PC-9 (cell line): ENCODE measurements at regions not wholly inside any gene's neighbourhood (a gene's known extent, or its start where the extent isn't known, plus 50 kb on each side); places are given as distances from the start of the nearest gene placed in this dataset.

ENCODE experiments used
- BruUV-seq: library from RNA; stranded (reverse); fragments of 400-500 nt; replicated peaks from 2 replicates; lab custom pipeline; 2021; lab: Mats Ljungman, UMichigan
- CTCF ChIA-PET: fragments of 300-600 bp; sonication (Branson Sonifier 250); formaldehyde crosslinking; loops from one replicate; lab custom pipeline; 2022; ENCODE audit warnings: antibody characterized with exemption; lab: Charles Lee
- POLR2A ChIA-PET: fragments of 300-600 bp; sonication (Branson Sonifier 250); formaldehyde crosslinking; loops from one replicate; lab custom pipeline; 2022; ENCODE audit warnings: antibody characterized with exemption; ENCODE audit not compliant: unreplicated experiment; lab: Charles Lee
- DNase-seq, 2 experiments: peaks; one replicate each; pipeline versions ENCODE4 v3.0.0 to v3.0.0-alpha.2; 2015 to 2022; ENCODE audit warnings: mixed read lengths in 1 of 2
- H2AFZ ChIP-seq: fragments of 200-600 bp; sonication (generic); 2 replicates; pipeline ENCODE4 v1.8.1; 2017; ENCODE audit warnings: antibody characterized with exemption
- H3F3A ChIP-seq: fragments of 200-600 bp; sonication (generic); 2 replicates; pipeline ENCODE4 v1.8.1; 2017; ENCODE audit warnings: antibody characterized with exemption, mild to moderate bottlenecking, low read depth; ENCODE audit not compliant: insufficient read depth
- H3K27ac ChIP-seq: fragments of 200-600 bp; sonication (generic); 2 replicates; pipeline ENCODE4 v1.6.1; 2016; ENCODE audit warnings: mixed run types
- H3K27me3 ChIP-seq: fragments of 200-600 bp; sonication (generic); 2 replicates; pipeline ENCODE4 v1.6.1; 2016; ENCODE audit warnings: low read depth, mixed run types; ENCODE audit not compliant: insufficient read depth
- H3K36me3 ChIP-seq: fragments of 200-600 bp; sonication (generic); 2 replicates; pipeline ENCODE4 v1.6.1; 2016; ENCODE audit warnings: low read depth, mixed run types
- H3K4me1 ChIP-seq: fragments of 200-600 bp; sonication (generic); replicated peaks from 2 replicates; pipeline ENCODE4 v1.6.1; 2016; ENCODE audit warnings: mixed run types; ENCODE audit not compliant: insufficient read depth
- H3K4me2 ChIP-seq: fragments of 200-600 bp; sonication (generic); 2 replicates; pipeline ENCODE4 v1.6.1; 2017; ENCODE audit warnings: mixed run types
- H3K4me3 ChIP-seq: fragments of 200-600 bp; sonication (generic); 2 replicates; pipeline ENCODE4 v1.6.1; 2016; ENCODE audit warnings: mixed run types
- H3K79me2 ChIP-seq: fragments of 200-600 bp; sonication (generic); 2 replicates; pipeline ENCODE4 v1.6.1; 2017; ENCODE audit warnings: low read depth, mixed run types
- H3K9me2 ChIP-seq: fragments of 200-600 bp; sonication (generic); 2 replicates; pipeline ENCODE4 v1.8.1; 2017; ENCODE audit warnings: mild to moderate bottlenecking; ENCODE audit not compliant: insufficient read depth
- H3K9me3 ChIP-seq: fragments of 200-600 bp; sonication (generic); 2 replicates; pipeline ENCODE4 v1.8.1; 2016; ENCODE audit warnings: low read depth; ENCODE audit not compliant: insufficient read depth
- H4K20me1 ChIP-seq: fragments of 200-600 bp; sonication (generic); 2 replicates; pipeline ENCODE4 v1.8.1; 2017; ENCODE audit not compliant: insufficient read depth
- CTCF ChIP-seq: fragments of 200-600 bp; sonication (generic); conservative IDR thresholded peaks from 2 replicates; pipeline ENCODE4 v1.6.1; 2017; ENCODE audit warnings: mixed run types, antibody characterized with exemption, mild to moderate bottlenecking, moderate library complexity
- EZH2 ChIP-seq: fragments of 200-600 bp; sonication (generic); IDR thresholded peaks from 2 replicates; pipeline ENCODE4 v1.8.0; 2017; ENCODE audit warnings: antibody characterized with exemption, low read depth
- intact Hi-C: fragments of 100-400 bp; cut with micrococcal nuclease; formaldehyde crosslinking; loops from one replicate; pipeline ENCODE4 v1.10.0; 2022; ENCODE audit not compliant: unreplicated experiment

- CTCF ChIA-PET, result no interaction called here
- Histone ChIP-seq H3K27ac (no peak overlapping the region), H3K4me2 (no peak overlapping the region), H3K79me2 (no peaks in the 10 kb centered on the region), H3K36me3 (no peaks in the 10 kb centered on the region), H3K4me3 (no peak overlapping the region), H2AFZ (no peak overlapping the region), H3K9me2 (no peaks in the 10 kb centered on the region), H3K27me3 (0 out of 2 replicates have a peak, but pooled peaks cover 8% of the 10 kb centered on the region), H3K4me1 (no peaks in the 10 kb centered on the region), H3K9me3 (no peaks in the 10 kb centered on the region), H3F3A (no peaks in the 10 kb centered on the region), H4K20me1 (no peaks in the 10 kb centered on the region)
- intact Hi-C loops, result no loop called here
- TF ChIP-seq EZH2 (no peak), CTCF (no peak)
- DNase-seq, result no peak
- POLR2A ChIA-PET, result no interaction called here
- BruUV-seq, result no TSS peak
Measured at GRCh38 chr2:67945056-67945455, 117.7 kb downstream of the C1D start.

- no peaks in the 10 kb centered on the region for H3K79me2 ChIP-seq
- no peak overlapping the region for H3K27ac ChIP-seq
- no peak overlapping the region for H2AFZ ChIP-seq
- TF ChIP-seq EZH2, result no peak
- TF ChIP-seq CTCF, result no peak
- ChIA-PET POLR2A (no interaction called here), CTCF (no interaction called here)
- no peak overlapping the region for H3K4me2 ChIP-seq
- H3K4me1 ChIP-seq, result no peaks in the 10 kb centered on the region
- H4K20me1 ChIP-seq, result no peaks in the 10 kb centered on the region
- no peaks in the 10 kb centered on the region for H3K9me2 ChIP-seq
- 0 out of 2 replicates have a peak, but pooled peaks cover 8% of the 10 kb centered on the region for H3K27me3 ChIP-seq
- no peak for DNase-seq
- H3K9me3 ChIP-seq, result no peaks in the 10 kb centered on the region
- intact Hi-C loops, result no loop called here
- H3K4me3 ChIP-seq, result no peak overlapping the region
- H3K36me3 ChIP-seq, result no peaks in the 10 kb centered on the region
- H3F3A ChIP-seq, result no peaks in the 10 kb centered on the region
- no TSS peak for BruUV-seq
Measured at GRCh38 chr2:67945940-67946339, 116.9 kb downstream of the C1D start.

DNA sequence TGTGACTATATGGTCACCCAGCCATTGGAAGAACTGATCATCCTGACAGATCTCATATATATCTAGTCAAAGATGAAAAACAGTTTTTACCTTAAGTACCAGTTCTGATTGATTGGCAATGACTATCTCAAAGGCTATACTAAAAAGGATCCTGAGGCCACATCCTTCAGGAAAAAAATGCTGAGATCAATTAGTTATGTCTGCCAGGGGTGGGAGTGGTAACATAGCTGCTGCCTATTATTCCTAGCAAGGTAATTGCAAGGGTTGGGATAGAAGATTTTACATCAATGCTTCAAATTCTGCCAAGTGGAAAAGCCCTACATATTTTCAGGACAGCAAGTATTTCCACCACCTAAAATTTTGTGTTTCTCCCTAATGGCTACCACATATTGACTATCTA lies 114.7 kb downstream of the C1D start:
- H3K27ac ChIP-seq, result no peak overlapping the region
- TF ChIP-seq EZH2, result no peak
- H4K20me1 ChIP-seq, result no peaks in the 10 kb centered on the region
- intact Hi-C loops, result no loop called here
- CTCF ChIA-PET, result no interaction called here
- H3K4me2 ChIP-seq, result no peak overlapping the region
- H3K36me3 ChIP-seq, result no peaks in the 10 kb centered on the region
- no TSS peak for BruUV-seq
- no peak overlapping the region for H3K4me3 ChIP-seq
- H3K9me2 ChIP-seq, result no peaks in the 10 kb centered on the region
- no peak overlapping the region for H2AFZ ChIP-seq
- H3K9me3 ChIP-seq, result no peaks in the 10 kb centered on the region
- no peaks in the 10 kb centered on the region for H3K4me1 ChIP-seq
- H3K27me3 ChIP-seq, result no peaks in the 10 kb centered on the region
- DNase-seq, result no peak
- H3F3A ChIP-seq, result no peaks in the 10 kb centered on the region
- H3K79me2 ChIP-seq, result no peaks in the 10 kb centered on the region
- POLR2A ChIA-PET, result no interaction called here

DNA sequence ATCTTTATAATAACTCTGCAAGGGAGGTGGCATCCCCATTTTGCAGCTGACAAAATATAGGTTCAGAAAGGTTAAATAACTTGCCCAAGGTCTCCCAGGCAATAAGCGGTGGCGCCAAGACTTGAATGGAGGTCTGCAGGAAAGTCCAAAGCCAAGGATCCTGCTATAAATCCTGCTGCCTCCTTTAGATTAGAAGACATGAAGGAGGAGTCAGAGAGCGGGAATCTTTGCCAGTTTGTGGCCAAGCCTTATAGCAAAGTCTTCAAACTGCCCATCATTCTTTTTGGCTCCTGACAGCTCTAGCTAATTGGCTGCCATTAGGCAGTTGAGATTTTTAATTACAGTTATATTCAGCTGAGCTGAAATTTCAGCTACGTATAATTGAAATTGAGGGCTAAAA lies 114.3 kb downstream of the C1D start:
- CTCF ChIA-PET, result no interaction called here
- intact Hi-C loops, result no loop called here

More for the DNA sequence above, 114.3 kb downstream of the C1D start:
- no peak for DNase-seq
- no peaks in the 10 kb centered on the region for H3K79me2 ChIP-seq
- H3K36me3 ChIP-seq, result no peaks in the 10 kb centered on the region
- H3K4me2 ChIP-seq, result no peak overlapping the region
- no peak overlapping the region for H3K4me3 ChIP-seq
- H3K27me3 ChIP-seq, result no peaks in the 10 kb centered on the region
- POLR2A ChIA-PET, result no interaction called here
- H3K9me3 ChIP-seq, result no peaks in the 10 kb centered on the region
- no TSS peak for BruUV-seq
- H3F3A ChIP-seq, result no peaks in the 10 kb centered on the region
- H4K20me1 ChIP-seq, result no peaks in the 10 kb centered on the region
- no peak overlapping the region for H2AFZ ChIP-seq
- no peaks in the 10 kb centered on the region for H3K4me1 ChIP-seq
- no peak for TF ChIP-seq EZH2
- TF ChIP-seq CTCF, result no peak
- no peaks in the 10 kb centered on the region for H3K9me2 ChIP-seq
- H3K27ac ChIP-seq, result no peak overlapping the region
